NCI-H1694 (cell line): ENCODE measurements at regions not wholly inside any gene's neighbourhood (a gene's known extent, or its start where the extent isn't known, plus 50 kb on each side); places are given as distances from the start of the nearest gene placed in this dataset.
"Not testable (repeated sequence)": the region's sequence is repeated elsewhere in the genome, so short reads cannot be mapped to it uniquely, and the experiment has no call there.

Experiments used
- DNase-seq: peaks from one replicate; lab custom pipeline; 2025; lab: John Stamatoyannopoulos, UW

DNA sequence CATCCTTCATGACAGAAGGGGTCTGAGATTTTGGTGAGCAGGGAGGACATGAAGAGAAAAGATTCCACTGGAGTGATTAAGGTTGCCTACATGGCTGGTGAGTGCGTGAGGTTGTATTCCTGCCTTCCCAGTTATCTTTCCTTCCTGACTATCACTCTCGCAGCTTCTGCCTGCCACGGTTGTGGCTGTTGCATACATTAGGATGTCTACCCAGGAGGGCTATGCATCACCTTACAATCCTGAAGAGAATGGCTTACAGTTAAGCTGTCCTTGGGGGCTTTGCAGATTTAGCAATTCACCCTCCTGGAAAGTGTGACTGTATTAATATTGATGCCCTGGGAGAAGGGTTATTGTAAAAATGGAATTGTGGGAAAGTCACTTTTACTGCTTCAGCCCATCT lies 571.0 kb downstream of the TSN start:
- no peak for DNase-seq

DNA sequence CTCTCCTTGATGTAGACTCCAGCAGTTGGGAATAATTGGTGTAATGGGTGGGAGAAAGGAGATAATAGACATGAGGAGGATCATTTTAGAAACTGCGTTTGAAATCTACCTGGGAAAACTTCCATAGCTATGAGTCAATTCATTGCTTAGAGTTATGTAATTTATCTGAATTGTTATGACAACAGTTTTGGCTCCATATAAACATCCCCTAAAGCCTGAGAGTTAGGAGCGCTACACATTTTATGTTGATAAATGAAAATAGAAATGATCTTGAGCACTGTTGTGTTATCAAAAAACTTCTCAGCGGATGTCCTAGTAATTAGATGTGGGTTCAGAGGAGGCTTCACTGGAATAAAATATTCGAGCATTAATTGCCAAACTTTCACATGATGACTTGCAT lies 573.4 kb downstream of the TSN start:
- DNase-seq = no peak

DNA sequence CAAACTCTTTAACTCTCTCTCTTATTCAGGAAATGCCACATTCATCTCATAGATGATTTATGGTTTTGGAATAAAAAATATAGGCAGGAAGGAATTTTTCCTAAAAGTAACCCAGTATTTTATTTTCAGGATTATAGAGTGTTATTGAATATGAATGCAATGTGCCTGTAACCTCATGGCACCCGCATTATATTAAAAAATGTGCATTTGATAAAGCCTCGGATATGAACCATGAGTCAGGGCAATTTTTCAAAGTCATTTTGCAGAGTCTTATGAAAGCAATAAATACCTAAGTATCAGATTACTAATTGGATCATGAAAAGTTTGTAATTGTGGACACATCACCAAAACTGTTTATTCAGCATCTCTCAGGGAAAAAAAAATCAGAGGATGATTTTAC lies 573.8 kb downstream of the TSN start:
- DNase-seq = no peak

DNA sequence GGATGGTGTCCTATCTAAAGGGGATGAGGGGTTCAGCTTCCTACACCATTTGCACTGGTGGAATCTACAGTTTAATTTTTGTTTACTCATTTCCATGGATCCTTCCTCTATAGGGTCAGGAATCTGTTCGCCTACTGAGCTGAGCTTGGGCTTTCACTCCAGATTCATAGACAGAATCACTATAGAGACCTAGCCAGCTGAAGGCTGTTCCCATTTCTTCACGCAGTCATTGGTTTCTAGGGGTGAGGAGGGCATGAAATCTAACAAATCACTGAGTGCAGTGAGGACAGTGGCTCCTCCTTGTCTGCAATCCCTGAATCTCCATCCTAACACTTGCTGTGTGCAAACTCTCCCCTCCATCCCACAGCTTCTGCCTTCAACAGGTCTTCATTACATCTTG lies 578.5 kb downstream of the TSN start:
- no peak for DNase-seq

DNA sequence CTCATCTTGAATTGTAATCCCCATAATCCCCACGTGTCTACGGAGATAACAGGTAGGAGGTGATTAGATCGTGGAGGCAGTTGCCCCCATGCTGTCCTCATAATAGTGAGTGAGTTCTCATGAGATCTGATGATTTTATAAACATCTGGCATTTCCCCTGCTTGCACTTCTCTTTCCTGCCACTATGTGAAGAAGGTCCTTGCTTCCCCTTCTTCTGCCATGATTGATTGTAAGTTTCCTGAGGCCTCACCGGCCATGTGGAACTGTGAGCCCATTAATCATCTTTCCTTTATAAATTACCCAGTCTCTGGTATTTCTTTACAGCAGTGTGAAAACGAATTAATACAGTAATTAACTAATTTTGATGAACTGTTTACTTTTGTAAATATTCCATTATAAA lies 582.5 kb downstream of the TSN start:
- no peak for DNase-seq

DNA sequence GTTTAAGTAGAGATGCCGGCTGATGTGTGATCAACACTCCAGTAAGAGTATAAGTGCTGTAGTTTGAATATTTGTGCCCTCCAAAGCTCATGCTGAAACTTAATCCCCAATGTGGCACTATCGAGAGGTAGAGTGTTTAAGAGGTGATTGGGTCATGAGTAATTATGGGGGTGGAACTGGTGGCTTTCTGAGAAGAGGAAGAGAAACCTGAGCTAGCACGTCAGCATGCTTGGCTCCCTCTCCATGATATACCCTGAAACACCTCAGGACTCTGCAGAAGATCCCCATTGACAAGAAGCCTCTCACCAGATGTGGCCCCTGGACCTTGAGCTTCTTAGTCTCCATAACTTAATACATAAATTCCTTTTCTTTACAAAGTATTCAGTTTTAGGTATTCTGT lies 584.8 kb downstream of the TSN start:
- no peak for DNase-seq

DNA sequence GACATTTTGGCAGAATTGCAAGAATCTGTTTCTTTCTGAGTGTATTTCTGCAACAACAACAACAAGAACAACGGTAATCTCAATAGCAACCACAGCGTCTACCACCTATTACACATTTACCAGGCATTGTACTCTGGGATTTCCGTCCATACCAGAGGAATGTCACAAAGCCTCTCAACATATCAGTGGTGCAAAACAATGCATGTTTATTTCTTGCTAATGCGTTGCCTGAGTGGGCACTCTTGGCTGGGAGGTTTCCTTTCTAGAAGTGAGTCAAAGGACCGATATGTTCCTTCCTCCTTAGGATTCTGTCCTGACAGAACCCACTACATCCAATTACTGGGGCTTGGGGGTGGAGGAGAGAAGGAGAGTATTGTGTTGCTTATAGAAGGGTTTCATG lies 585.6 kb downstream of the TSN start:
- no peak for DNase-seq

DNA sequence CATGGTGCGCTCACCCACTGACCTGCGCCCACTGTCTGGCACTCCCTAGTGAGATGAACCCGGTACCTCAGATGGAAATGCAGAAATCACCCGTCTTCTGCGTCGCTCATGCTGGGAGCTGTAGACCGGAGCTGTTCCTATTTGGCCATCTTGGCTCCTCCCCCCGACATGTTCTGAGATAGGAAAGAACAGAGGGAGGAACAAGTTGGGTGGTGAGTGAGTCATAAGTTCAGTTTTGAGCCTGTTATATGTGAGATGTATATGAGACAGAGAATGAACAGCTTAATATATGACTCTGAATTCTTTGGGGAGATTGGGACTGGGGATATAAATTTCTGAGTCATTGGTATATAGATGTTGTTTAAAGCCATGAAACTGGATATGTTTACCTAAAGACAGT lies 596.7 kb downstream of the TSN start:
- not testable (repeated sequence) for DNase-seq

DNA sequence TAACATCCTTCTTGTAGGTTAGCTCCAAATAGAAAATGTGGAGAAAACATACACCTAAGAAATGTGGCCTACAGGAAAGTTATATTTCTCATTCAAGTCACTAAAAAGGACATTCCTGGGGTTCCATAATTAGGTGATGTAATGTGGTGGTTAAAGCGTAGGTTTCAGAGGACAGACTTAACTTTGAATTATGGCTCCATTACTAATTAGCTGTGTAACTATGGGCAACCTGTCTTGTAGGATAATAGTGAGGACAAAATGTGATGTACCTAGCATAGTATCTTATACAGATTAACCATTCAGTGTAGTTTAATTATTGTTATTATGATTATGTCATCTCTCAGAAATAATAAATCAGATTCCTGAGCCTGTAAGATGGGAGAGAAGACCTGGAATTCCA lies 602.5 kb downstream of the TSN start:
- DNase-seq = no peak

DNA sequence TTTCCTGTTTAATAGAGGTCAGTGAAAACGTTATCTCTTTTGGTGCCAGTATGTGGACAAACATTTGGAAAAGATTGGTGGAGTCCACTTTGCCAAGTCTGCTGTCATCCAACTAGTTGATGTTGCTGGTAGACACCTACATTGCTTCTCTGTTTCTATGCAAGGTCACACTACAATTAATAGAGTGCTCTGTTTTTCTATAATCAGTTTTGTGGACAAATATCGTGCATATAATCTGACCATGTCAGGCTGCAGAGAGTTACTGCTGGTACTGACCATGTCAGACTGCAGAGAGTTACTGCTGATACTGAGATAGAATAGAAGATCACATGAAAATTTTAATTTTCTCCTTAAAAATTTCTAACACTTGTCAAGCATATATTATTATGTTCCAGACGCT lies 603.3 kb downstream of the TSN start:
- DNase-seq = no peak

DNA sequence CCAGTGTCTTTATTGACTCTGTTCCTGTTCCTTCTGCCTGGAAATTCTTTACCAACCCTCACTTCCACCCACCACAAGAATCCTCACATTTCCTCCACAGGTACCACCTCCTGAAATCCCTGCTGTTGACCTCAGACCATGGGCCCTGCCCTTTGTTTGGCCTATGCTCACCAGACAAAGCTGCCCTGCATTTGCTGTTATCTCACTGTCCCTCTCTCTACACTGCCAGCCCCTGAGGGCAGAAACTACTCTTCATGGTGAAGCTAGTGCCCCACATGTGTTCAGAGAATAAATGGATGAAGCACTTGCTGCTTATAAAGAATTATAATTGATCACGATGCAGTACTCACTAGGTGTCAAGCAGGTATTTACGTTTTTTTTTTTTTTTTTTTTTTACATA lies 608.4 kb downstream of the TSN start:
- no peak for DNase-seq

DNA sequence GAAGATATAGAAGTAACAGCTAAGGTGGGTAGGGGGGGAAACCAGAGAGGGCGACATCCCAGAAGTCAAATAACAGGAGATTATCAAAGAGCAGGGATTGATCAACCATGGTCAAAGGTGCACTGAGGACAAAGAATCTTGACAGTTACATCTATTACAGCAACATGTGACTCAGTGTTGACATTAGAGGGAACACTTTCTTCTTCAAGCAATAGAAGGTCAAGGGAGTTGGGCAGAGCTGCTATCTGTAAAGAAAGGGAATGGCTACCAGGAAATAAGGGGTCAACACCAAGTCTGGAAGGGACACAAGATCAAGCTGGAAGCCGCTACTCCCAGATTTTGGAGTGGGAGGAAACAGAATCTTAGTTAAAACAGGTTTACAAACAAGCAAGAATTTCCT lies 611.0 kb downstream of the TSN start:
- no peak for DNase-seq

DNA sequence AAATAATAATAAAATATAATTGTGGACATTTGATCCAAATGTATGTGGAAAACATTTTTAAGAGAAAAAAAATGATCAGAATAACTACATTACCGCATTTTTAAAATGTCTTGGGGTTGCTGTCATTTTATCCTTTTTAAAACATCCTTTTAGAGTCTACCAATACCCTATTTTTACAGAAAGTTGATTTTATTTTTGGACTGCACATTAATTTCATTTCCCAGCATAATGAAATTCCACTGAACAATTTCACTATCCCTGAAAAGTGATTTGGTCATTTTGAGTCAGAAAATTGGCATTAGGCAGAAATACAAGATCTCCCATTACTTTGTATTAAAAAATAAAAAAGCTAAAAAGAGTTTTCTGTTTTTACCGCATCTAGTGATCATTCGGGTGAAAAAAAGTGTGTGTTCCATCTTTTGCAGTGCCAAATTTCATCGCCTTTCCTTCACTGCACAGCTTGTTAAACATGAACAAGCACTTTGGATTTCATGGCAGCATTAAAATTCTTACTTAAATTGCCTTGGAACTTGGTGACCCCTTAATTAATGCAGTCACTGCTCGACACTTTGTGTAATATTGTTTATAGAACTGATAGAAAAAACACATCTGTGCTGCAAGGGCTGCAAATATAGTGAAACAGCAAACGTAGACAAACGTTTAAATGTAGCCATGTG lies 611.7 kb downstream of the TSN start:
- no peak for DNase-seq

DNA sequence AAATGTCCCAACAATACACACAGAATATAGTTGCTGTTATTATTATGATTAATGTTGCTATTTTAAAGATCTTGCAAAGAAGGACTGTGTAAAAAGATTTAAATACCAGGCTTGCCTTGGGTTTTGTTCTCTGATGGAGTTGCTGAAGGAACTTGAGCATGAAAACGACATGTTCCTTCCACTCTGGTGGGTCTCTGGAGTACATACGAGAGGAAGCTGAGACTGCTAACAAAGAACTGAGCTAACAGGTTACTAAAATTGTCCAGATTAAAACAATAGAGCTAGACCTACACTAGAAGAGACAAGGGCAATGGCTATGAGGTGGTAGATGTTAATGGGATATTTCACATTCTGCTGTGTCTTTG lies 612.2 kb downstream of the TSN start:
- DNase-seq = no peak

DNA sequence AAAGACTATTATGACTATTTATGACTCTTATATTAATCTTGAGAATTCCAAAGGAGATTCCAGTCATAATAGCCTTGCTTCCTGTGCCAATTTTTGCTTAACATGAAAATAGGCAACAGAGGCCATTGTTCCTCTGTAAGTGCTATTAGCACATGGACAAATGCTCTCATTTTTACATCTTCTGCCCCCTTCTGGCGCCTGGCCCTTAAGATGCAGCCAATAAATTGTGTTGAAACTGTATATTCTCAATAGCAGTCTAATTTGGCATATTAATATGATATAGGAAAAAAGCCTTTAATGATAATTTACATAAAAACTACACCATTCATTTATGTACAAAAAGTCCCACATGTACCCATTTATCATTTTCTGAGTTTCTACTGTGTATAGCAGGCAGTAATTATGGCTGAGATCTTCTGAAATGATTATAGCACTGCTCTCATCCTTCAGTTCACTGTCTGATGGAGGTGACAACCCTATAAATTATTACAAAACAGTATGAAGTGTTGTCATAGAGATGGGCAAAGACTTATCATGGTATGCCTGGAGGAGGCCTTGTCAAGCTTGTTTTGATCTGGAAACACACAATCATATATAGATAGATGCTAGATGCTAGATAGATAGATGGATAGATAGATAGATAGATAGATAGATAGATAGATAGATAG lies 613.3 kb downstream of the TSN start:
- no peak for DNase-seq

DNA sequence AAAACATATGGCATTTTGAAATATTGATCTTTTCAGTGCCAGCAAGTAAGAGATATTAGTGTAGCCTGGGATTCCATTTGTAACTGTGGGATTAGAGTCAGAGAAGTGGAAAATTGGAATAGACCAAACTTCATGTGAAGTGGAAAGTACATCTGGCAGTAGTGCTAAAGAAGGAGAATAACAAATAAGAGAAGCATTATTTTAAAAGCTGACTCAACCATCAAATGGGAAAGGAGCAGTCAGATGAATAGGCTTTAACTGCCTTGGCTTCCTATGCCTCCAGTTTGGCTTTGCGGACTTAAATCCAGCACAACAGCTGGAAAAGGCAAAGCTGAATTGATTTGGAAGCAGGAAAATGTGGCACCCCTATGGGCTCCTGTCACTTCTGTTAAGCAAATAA lies 623.1 kb downstream of the TSN start:
- peak; percentile 9 for DNase-seq

DNA sequence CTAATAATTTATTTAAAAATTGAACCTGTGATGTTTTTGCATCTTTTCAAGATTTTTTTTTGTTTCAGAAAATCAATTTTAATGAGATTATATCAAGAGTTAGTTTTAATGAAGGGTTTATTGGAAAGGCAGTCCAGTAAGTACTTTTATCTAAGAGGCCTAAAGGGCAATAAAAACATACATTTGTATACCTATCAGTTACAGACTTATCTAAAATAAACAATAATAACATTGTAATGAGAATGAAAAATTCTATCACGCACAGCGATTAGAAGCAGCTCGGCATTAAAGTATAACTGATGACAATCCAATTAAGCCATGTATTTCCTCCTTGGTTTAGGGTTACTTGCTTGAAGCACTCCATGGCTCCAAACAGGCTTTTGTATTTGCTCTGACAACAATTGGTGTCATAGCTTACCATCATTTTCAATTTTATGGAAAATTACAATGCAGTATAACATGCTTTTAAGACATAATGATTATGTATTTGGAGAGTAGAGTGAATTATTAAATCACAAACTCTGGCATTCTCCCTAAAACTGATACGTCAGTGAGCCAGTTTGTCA lies 629.4 kb downstream of the TSN start:
- no peak for DNase-seq

DNA sequence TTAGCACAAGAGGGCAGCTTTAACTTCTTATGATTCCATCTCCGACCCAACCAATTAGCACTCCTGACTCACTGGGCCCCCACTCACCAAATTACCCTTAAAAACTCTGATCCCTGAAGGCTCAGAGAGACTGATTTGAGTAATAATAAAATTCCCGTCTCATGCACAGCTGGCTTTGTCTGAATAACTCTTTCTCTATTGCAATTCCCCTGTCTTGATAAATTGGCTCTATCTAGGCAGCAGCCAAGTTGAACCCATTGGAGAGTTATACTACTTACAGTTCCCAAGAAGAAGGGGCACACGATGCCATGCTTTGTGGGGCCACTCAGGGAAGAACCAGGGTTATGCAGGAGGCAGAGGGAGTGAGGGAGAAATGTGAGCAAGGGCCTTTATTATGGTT lies 632.8 kb downstream of the TSN start:
- DNase-seq = no peak

DNA sequence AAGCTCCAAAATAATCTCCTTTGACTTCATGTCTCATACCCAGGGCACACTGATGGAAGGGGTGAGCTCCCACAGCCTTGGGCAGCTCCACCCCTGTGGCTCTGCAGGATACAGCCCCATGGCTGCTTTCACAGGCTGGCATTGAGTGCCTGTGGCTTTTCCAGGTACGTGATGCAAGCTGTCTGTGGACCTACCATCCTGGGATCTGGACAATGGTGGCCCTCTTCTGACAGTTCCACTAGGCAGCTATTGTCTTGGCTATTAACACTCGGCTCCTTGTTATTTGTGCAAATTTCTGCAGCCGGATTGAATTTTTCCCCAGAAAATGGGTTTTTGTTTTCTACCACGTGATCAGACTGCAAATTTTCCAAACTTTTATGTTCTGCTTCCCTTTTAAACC lies 634.2 kb downstream of the TSN start:
- no peak for DNase-seq

DNA sequence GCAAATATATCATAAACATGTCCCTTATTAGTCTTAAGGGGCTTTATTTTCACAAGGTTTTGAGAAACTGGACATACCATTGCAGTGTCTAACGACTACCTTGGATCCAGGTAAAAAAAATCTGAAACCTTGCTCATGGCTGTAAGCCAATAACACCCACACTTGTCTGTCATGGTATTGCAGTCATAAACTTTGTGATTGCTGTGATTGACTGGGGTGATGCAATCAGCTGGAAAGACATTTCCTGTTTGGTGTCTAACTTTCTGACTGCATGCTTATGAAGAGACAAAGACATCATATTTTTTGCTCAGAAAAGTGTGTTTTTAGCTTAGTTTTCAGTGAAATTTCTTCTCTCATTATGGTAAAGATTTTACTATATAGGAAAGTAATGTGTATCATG lies 635.0 kb downstream of the TSN start:
- DNase-seq = no peak

DNA sequence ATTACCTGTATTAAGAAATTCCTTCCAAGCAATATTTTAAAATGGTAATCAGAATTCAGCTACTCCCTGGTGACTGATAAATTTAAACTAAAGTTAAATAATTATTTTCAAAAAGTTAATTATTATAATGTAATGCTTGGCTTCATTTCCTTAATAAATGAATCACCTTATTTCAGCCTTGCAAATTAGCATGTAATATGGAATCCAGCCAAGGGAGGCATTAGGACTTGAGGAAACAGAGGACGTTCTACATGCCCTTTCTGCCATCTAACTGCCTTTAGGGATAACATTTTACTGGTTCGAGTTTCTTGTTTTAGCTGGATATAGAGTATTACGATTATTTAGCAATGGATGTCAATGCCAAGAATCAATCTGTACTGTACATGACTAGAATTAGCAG lies 636.3 kb downstream of the TSN start:
- no peak for DNase-seq

DNA sequence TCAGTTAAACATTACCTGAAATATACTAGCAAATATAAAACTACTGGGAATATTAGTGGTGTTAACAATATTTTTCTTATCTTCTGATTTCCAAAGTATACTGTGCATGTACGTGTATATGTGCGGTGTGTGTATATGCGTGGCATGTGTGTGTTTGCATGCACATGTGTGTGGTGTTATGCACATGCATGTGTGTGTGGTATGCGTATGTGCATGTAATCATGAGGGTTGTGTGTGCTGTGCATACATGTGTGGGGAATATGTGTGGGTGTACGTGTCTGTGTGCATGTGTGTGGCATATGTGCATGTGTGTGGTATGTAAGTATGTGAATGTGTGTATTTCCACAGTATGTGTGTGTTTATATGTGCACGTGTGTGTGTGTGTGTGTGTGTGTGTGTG lies 640.2 kb downstream of the TSN start:
- no peak for DNase-seq

DNA sequence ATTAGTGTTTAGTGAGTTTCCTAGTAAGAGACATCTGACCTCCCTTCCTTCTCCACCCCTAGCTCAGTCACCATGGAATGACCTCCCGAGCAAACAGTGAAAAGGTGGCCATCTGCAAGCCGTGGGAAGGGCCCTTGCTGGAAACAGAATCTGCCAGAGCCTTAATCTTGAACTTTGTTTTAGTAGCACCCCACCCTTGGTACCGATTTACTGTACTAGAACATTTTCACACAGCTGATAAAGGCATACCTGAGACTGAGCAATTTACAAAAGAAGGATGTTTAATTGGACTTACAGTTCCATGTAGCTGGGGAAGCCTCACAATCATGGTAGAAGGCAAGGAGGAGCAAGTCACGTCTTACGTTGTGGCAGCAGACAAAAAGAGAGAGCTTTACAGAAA lies 655.8 kb downstream of the TSN start:
- DNase-seq = no peak

DNA sequence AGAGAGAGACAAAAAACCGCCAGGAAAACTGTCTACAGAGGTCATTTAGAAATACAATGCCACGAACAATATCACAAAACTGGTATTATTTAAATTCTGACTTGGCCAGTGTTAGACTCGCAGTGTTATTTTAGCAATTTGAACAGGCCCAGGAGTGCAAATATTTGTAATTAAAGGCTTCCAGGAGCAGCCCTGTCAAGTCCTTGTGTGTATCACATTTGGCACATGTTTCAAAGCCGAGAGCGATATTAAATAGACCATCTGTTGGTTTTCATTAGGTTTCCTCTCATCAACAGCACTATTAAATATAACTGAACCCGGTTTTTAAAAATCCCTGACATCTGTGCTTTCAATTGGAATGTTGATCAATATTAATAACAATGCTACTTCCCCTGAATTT lies 656.9 kb downstream of the TSN start:
- DNase-seq = peak; percentile 86
